GM21619 (cell line): ENCODE measurements at regions not wholly inside any gene's neighbourhood (a gene's known extent, or its start where the extent isn't known, plus 50 kb on each side); places are given as distances from the start of the nearest gene placed in this dataset.
"Not testable (repeated sequence)": the region's sequence is repeated elsewhere in the genome, so short reads cannot be mapped to it uniquely, and the experiment has no call there.

Experiments used
- ATAC-seq: cut with Tn5 transposase; IDR thresholded peaks from one replicate; pipeline ENCODE4 v1.9.1; 2021; ENCODE audit not compliant: unreplicated experiment

DNA sequence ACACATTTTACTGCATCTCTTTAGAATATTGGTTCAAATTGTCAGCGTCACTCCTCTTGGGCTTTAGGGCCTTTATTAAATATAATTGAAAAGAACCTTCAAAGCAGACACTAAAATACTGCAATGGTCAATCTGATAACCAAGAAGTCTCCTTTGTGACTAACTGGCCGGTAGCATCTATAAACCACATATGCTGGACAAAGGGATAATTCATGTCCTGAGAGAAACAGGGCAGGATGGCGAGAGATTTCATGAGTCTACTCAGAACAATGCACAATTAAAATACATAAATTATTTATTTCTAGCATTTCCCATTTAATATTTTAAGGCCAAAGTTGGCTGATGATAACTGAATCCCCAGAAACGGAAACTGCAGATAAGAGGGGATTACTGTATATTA lies 1083.4 kb upstream of the CDH18 start:
- ATAC-seq = no peak

- no peak for ATAC-seq
These were observed 1082.9 kb upstream of the CDH18 start for GRCh38 chr5:21070858-21071257.

DNA sequence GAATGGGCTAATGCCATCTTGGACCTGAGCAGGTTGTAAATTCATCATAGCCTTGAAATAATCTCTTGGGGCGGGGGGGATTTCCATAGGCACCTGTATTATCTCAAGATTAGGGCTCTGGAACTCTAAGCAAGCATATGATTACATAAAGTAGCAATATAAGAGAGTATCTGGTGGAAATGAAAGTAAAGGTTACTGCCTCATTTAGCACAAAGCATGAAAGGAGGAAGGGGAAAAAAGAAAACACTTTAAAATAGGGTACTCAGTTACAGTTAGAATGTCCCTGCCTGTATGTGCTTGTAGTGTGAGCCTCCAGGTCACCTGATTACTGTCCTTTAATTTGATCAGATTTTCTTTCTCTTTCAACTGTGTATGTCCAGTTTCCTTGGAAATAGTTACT lies 1079.7 kb upstream of the CDH18 start:
- no peak for ATAC-seq

- no peak for ATAC-seq
These were observed 1075.1 kb upstream of the CDH18 start for GRCh38 chr5:21063146-21063545.

GRCh38 chr5:21058289-21058688 lies 1070.3 kb upstream of the CDH18 start:
- peak; percentile 97 for ATAC-seq

DNA sequence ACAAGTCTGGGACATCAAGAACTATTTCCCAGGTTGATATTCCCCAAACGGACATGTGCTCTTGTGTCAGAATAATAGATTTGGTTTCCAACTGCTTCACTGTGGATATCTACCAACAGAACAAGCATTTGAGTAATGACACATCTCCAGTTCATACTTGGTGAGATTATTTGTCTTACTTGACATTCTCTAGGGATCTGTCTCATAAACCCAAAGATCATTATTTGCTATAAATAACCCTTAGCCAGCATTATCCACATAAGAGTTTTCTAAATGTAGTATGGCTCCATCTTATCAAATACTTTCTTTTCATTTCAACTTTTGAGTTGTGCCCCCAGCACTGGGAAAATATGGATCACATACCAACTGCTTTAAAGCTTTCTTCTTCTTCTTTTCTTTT lies 1063.9 kb upstream of the CDH18 start:
- ATAC-seq = no peak

GRCh38 chr5:21049901-21050300 lies 1061.9 kb upstream of the CDH18 start:
- ATAC-seq = no peak

- ATAC-seq = no peak
These were observed 1043.0 kb upstream of the CDH18 start for GRCh38 chr5:21030981-21031380.

DNA sequence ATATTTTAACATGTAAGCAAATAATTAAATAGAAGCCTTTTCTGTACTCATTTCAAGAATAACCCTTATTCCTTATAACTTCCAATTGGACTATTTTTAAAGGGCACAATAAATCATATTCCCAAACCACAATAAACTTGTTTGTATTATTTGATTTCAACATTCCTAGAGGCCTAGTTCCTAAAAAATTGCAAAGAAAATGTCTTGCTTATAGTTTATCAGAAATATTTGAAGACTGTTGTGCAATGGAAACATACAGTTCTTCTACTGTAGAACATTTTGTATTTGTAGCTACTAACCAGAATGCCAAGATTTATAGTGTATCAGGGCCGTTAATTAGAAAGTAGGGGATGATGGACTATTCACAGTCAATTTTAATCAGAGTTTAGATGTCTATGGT lies 1037.0 kb upstream of the CDH18 start:
- ATAC-seq = no peak

GRCh38 chr5:21013237-21013636 lies 1025.2 kb upstream of the CDH18 start:
- no peak for ATAC-seq

DNA sequence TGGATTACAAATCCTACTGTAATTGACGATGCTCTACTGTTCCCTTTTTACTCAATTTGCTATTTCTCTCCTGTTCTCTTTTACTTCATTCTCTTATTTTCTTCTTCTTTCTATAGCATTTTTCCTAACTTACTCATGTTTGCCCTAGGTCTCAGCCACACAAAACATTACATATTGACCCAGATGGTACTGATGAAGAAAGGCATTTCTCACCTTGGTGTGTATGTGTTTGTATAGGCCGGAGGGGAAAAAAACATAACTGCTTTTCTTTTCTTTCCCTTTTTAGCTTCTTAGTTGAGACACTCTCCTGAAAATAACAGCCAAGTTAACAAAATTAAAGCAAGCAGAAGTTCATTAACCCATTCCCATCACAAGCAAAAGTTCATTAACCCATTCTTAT lies 1019.8 kb upstream of the CDH18 start:
- no peak for ATAC-seq

DNA sequence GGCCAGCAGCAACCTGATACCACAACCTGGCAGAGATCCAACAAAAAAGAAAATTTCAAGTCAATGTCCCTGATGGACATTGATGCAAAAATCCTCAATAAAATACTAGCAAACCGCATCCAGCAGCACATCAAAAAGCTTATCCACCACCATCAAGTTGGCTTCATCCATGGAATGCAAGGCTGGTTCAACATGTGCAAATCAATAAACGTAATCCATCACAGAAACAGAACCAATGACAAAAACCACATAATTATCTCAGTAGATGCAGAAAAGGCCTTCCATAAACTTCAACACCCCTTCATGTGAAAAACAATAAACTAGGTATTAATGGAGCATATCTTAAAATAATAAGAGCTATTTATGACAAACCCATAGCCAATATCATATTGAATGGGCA lies 1000.9 kb upstream of the CDH18 start:
- ATAC-seq = not testable (repeated sequence)

DNA sequence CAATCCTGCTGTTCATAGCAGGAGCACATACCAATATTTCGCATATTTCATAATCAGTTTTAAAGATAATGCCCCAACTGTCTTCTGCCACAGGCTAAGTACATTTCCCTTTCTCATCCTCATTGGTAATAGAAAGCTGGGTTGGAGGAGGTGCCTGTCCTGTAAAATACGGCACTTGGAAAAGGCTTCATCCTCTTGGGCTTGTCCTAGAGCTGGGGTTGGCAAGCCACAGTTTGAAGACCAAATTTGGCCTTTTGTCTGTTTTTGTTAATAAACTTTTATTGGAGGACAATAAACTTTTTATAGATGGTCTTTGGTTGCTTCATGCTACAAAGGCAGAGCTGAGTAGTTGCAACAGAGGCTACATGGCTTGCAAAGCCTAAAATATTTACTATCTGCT lies 997.8 kb upstream of the CDH18 start:
- no peak for ATAC-seq

- ATAC-seq = no peak
These were observed 986.4 kb upstream of the CDH18 start for GRCh38 chr5:20974426-20974825.

GRCh38 chr5:20972419-20972925 lies 984.5 kb upstream of the CDH18 start:
- ATAC-seq = peak; percentile 81

GRCh38 chr5:20959347-20959746 lies 971.3 kb upstream of the CDH18 start:
- no peak for ATAC-seq

DNA sequence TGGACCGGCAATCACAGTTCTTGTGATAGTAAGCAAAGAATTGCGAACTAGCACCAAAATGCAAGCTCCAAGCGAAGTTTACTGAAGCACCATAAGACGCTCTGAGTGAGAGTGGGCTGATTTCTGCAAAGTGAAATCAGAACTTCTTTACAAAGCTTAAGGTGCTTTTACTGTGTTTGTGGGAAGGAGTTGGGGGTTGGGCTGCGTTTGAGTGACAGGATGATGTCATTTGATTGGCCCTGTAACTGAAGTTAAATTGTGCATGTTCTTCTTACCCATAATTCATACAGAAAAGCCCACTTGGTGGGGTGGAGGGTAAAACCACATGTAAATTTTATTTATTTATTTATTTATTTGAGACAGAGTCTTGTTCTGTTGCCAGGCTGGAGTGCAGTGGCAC lies 970.6 kb upstream of the CDH18 start:
- ATAC-seq = no peak

- ATAC-seq = no peak
These were observed 968.1 kb upstream of the CDH18 start for GRCh38 chr5:20956134-20956533.

DNA sequence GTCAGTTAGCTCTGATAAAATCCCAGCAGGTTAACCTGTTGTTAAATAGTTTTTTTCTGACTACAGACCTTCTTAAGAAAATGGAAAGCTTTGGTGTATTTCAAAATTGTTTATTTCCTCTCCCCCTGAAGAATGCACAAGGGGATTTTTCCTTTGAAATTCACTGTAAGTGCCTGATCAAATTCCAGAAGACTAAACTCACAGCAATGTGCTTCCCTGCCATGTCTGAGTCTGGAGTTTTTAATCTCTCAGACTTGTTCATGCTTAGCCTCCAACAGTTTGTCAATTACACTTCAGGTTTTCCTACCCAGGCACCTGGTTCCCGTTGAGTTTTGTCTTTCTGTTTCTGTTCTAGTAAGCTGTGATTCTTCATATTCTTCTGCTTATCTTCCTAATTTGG lies 961.6 kb upstream of the CDH18 start:
- ATAC-seq = no peak

- not testable (repeated sequence) for ATAC-seq
These were observed 955.4 kb upstream of the CDH18 start for GRCh38 chr5:20943183-20943971.

DNA sequence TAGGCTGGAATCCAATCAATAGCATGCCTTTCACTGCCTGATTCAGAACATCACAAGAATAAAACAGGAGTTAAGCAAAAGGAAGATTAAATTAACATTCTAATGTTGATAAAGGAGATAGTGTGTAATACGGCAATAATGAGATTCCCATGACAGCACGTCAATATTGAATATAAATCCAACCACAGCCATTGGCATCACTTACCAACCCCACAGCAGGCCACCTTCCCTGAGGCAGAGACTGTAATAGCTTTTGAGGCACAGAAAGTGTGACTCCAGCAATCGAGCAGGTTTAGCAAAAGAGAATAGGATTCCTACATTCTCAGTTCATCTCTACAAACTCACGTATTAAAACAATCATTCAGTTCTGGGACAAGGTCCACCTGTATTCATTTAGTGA lies 954.6 kb upstream of the CDH18 start:
- not testable (repeated sequence) for ATAC-seq

GRCh38 chr5:20940786-20941185 lies 952.8 kb upstream of the CDH18 start:
- ATAC-seq = not testable (repeated sequence)

DNA sequence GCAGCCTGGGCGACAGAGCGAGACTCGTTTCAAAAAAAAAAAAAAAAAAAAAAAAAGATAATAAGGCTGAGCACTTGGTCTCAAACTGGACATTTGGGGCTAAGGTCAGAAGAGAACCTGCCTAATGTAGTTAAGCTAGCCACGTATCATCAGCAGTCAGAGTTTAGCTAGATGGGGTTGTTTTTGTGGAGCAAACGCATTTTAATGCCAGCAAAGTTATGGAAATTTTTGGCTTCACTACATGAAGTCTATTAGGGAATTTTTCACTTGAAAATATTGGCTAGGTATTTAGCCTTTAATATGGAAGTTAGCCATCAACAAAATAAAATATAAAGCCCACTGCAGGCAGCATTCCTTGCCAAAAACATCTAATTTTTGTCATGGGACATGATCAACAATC lies 902.9 kb upstream of the CDH18 start:
- not testable (repeated sequence) for ATAC-seq
